CD4-positive, alpha-beta T cell treated with Interleukin-1 beta for 1 hour (primary cell): ENCODE measurements at regions not wholly inside any gene's neighbourhood (a gene's known extent, or its start where the extent isn't known, plus 50 kb on each side); places are given as distances from the start of the nearest gene placed in this dataset.

Source experiments
- DNase-seq, 2 donors: peaks; one replicate each; pipeline ENCODE4 v3.0.0-alpha.2; 2020 to 2022

DNA sequence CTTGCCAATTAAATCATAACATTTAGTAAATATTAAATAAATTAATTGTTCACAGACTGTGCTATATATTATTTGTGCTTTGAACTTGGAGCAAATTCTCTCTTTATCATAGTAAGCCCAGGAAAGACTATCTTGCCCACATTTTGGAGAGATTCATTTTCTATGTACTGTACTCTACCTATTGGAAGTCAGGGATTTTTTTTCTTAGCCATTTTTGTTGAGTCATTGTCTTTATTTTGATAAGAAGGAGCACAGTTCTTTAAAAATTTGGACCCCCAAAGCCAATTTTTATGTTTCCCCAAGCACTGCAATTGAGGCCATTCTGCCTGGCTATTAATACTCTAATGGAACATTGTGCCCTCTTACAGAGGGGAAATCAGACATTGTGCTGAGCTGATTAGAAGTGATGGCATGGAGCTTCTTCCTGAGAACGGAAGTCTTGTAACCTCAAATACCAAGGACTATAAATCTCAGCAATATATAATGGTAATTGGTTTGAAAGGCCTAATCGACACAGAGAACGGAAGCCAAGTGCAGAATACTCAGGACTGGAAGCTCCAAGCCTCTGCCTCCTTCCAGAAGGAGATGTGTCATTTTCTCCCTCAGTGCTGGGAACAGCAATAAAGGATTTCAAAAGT, 188.8 kb upstream of the PAPPA start:
- DNase-seq = no peak

DNA sequence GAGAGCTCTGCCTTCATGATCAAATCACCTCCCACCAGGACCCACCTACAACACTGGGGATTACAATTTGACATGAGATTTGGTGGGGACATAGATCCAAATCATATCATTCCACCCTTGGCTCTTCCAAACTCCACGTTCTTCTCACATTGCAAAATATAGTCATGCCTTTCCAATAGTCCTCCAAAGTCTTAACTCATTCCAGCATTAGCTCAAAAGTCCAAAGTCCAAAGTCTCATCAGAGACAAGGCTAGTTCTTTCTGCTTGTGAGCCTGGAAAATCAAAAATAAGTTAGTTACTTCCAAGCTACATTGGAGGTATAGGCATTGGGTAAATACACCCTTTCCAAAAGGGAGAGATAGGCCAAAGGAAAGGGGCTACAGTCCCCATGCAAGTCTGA, 186.9 kb upstream of the PAPPA start:
- DNase-seq = no peak

DNA sequence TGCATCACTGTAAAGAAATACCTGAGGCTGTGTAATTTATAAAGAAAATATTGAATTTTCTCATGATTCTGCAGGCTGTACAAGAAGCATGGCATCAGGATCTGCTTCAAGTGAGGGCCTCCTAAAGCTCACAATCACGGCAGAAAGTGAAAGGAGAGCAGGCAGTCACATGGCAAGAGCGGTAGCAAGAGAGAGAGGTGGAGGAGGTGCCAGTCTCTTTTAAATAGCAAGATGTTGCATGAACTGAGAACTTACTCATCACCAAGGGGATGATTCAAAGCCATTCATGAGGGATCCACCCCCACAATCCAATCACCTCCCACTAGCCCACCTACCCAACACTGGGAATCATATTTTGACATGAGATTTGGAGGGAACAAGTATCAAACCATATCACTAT, 184.5 kb upstream of the PAPPA start:
- DNase-seq = no peak

DNA sequence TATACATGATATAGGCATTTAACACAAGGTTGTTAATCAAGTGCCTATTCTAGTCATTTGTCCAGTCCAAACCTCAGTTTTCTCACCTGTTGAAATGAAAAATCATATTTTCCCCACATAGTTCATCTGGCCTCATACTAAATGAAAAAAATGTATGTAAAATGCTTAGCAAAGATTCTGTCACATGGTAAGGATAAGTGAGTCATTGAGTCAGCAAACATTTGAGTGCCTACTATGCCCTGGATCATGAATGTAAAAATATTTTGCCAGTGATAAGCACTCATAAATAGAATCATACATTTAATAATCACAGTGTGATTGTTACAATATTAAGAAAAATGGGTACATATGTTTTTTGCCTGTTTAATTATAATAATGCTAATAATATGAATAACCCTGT, 181.2 kb upstream of the PAPPA start:
- DNase-seq = no peak

DNA sequence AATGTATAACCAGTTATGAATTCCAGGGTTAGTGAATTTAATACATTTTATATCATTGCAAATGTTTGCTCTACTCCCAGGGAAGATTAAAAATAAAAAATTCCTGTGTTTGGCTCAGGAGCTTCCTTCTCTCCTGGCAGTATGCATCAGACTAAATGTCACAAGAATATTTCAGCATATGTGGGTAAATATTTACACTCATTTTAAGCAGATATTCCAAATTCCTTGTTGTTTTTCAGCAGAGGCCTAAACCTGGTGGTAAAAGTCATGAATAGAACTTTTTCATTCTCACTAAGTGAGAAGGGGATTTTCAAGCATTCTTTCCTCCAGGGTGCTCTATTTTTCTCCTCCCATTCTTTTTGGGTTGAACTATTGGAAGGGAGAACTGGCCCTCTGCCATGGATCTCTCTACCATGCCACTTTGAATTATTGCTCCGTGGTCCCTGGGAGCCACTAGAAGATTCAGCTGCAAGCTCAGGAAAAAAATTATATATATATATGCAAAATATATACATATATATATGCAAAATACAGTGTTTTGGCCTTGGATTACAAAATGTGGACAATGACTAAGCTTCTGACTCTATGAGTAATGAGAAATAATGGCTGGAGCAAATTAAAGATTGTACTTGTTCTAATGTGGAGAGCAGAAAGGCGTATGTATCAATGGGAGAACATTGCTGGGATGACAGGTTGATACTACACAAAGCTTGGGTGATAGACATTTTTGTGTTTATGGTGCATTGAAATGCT, 180.6 kb upstream of the PAPPA start:
- DNase-seq = no peak

DNA sequence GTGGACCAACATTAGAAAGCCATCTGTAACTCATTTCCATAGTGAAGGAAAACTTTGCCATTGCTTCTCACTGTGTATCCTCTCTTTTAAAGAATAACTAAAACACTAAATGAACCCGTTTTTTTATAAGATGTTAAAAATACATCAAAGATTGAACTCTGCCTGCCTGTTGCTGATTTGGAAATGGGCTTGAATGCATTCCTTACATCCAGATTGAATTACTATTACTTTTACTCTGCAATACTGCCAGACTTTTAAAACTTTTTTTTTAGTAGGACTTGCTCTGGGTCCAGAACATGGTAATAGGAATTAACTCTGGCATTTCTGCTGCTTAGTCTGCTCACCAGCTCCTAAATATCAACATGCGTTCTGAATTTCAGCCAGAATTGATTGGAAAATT, 176.8 kb upstream of the PAPPA start:
- no peak for DNase-seq

DNA sequence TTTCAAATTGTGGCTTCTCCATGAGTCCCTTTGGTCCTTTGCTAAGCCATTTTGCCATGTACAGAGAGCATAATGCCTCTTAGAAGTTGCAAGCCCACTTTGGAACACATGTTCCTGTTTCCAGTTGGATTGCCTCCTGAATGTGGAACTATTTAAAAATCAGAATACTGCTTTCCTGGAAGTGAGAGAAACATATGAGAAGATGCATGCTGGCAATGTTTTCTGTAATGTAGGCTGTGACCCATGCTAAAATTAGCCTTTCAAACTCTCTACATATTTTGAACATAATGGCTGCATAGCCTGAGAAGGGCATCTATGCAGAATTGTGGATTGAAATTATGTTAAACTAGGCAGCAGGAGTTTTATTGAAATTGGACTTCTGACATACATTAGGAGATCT, 175.5 kb upstream of the PAPPA start:
- DNase-seq = no peak

DNA sequence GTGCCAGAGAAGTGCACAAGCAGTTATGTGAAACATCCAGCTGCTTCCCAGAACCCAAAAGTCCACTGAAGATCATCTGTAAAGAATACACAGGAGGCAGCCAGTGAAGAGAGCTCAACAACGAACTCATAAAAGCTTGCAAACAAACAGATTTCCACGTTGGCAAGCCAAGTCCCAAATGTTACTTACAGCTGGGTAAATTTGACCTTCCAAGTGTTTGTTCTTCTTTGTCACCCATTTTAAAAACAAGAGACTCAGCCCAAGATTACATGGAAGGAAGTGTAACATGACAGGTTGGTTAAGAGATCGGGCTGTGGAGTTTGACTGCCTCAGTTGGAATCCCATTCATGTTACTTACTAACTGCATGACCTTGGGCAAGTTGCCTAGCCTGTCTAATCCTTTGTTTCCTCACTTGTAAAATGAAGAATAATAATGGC, 174.9 kb upstream of the PAPPA start:
- DNase-seq = no peak

DNA sequence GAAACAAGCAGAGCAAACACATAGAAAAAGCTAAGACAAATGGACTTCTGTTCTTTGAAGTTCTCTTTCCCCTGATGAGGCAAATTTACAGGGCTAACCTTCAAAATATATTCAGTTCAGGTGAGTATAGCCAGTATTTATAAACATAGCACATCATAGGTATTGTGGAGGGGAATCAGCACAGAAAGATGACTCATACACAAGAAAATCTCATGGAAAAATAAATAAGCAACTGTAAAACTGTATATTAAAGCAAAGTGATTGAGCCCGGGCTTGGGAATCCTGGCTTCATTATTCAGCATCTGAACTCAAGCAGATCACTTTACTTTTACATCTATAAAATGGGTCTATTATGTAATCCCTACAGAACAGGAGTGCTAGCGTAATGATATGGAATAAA, 173.5 kb upstream of the PAPPA start:
- no peak for DNase-seq

DNA sequence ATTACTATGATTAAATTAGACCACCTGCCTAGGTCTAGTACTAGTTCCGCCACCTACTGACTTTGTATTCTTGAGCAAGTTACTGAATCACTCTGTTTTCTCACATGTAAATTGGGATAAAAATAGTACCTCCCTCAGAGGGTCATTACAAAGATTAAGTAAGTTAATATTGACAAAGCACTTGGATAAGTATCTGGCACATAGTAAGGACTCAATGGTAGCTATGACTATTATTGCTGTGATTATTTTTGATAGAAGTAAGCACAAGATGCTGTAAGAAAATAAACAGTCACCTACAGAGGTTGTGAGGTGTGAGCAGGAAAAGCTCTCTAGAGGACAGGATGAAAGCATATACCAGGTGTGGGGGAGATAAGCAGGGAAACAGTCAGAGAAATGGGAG, 173.1 kb upstream of the PAPPA start:
- DNase-seq = no peak

DNA sequence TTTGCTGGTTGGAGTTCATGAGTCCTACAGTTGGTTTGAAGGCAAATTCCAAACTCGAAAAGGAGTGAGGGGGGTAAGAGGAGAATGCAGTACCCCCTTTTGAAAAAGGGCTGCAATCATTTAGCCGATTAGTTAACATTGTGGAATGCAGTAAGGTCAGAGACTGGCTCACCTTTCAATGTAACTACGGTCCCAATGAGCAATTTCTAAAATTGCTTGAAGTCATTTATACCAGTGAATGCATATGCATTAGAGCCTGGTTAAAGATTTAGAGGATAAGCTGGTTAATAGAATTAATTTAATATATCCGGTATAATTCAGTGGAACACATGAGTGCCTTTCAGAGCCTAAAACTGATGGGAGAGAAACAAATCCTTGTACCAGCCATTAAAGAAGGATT, 172.6 kb upstream of the PAPPA start:
- no peak for DNase-seq

DNA sequence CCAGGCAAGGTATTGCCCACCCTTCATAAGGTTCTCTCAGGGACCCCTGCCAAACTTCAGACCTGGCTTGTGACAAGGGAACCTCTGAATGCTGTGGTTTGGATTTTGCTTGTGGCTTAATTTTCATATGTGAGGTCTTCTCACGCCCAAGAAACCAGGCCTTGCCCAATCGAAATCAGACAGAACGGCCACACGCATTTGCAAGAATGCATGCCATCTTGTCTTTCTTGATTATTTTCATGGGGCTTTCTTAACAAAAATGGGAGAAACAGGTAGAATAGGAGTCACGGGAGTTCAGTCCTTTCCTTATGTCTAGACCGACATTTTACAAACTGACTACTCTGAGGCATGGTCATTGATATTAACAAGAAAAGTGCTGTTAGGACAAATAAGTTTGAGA, 170.2 kb upstream of the PAPPA start:
- no peak for DNase-seq

DNA sequence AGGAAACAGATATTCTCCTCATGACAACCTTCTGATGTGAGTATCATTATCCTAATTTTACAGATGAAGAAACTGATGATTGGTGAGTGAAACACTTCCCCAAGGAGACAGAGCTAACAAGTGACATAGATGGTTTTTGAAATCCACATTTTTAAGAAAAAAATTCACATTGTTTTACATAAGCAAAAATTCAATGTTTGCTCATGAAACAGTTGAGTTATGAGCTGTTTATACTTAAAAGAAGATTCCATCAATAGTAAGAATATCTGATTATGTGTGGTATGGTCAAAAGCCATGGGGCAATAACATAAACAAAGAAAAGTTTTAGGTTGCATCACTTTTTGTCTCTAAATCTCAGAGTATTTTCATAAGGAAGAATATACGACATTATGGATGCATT, 167.9 kb upstream of the PAPPA start:
- no peak for DNase-seq

DNA sequence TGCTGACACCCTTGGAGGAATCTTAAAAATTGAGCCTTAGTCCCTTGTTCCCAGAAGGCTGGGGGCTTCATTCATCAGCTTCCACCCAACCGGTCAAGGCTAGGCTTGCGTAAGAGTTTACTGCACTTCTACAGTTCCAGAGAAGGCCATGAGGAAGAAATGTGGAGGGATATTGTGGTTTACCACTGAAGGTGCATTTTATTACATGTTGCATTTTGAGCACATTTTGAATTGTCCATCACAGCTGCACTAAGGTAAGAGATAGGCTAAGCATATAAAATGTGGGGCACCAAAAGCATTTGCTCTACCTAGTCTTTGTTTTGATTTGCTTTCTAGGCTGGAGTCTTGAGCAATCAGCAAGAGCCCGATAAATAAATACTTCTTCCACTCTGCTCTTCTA, 167.1 kb upstream of the PAPPA start:
- no peak for DNase-seq

DNA sequence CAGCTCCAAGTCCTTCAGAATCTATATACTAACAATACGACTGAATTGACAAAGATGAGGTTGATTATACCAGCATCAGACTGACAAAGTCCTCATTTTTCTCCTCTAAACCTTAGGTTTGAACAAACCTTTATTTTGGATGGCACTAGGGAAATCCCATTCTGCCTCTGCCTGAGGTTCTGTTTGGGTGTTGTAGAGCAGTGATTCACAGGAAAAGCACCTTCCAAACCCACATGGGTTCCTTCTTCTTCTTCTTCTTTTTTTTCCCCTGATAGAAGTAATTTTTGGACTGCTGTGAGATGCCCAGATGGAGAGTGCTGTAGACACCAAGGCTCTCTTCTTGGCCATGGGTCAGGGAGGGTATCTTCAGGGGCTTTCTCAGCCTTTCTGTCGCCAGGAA, 164.9 kb upstream of the PAPPA start:
- no peak for DNase-seq

DNA sequence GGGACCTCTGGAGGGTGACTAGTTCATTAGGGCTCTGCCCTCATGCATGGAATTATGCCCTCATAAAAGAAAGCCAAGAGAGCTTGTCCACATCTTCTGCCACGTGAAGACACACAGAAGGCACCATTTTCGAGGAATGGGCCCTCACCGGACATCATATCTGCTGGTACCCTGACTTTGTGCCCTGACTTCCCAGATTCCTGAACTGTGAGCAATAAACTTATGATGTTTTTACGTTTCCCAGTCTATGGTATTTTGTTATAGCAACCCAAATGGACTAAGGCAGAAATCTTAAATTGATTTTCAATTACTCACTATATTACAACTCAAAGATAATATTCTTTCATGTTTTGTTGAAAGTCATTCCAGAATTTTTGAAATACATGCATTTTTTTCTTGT, 163.8 kb upstream of the PAPPA start:
- no peak for DNase-seq

DNA sequence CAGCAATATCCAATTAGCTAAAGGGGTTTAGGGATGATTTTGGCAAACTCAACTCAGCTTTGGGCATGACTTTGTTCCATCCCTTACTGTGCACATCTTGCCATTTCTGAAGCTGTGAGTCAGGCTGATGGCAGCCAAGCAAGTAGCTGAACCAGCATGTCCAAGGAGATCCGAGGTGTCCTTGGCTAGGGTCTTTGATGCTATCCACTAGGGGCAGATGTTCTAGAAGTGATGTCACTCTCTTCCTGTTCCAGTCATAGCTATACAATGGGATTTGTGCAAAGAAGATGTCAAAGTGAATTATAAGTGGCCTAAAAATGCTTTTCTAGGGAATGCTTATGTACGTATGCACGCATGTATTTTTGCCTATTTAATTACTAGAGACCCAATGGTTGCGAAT, 160.8 kb upstream of the PAPPA start:
- no peak for DNase-seq

DNA sequence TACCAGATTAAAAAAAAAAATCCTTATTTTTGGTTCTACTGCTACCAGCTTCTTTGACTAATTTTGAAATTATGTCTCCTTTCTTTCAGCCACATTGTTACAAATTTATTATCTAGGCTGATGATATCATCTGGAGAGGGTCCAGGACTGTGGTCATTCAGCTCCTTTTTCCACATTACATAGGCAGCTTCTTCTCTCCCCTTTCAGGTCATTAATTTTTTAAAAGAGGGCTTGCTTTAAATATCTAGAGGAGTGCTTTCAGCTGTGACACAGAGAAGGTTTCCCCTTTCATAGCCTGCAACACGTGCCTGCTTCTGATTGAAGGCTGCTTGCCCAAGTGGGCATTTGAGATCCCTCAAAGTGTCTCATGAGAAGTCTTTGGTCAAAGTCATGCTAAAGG, 155.7 kb upstream of the PAPPA start:
- no peak for DNase-seq

DNA sequence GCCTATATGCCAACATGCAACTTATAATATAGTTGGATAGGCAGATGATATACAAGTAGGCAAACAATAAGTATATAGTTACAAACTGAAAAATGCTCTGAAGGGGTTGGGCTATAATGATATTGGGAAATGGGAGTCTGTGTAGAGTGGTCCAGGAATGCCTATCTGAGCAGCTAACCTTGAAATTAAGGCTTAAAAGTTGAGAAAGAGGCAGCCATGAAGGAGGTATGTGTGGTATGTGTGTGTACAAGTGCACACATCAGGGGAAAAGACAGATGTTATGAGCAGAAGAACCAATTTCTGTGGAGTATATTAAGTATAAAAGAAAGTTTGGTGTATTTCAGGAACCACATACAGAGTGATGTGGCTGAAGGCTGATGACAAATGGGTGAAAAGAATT, 154.9 kb upstream of the PAPPA start:
- no peak for DNase-seq

DNA sequence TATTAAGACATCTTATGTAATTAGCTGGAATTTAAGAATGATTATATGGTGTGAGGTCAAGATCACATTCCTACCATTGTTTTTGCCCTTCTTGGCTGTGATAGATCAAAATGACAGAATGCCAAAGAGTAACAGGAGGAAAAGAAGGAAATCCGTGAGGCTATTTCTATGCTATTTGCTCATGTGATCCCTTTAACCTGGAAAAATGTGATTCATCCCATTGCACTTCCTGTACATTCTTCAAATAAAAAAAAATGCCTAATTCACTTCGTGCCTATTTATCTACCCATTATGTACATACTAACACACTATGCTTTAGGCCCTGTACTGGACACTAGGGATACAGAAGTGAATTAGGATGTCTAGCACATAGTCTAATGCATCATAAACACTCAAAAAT, 154.1 kb upstream of the PAPPA start:
- DNase-seq = no peak

DNA sequence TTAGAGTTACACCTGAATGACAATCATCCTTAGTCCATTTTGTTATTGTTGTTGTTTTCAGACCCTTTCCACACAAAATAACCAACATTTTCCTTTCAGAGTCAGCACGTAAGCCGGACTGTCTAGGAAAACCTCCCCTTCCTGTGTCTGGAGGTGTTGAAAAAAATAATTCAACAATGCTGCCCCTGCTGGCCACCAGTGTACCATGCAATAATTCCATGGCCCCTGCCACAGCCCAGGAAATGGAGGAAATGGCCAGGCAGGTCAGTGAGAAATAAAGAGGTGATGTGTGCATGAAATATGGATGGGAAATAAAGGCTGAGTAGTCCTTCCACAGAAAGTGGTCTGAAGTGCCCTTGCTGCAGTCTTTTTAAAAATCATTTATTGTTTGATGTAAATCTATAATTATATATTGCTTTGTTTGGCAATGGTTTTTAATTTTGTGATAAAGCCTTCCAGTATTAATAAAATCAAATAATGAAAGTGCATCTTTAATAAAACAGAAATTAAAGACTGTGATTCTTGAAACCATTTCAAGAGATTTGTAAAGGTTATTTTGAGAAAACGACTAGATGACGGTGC, 152.8 kb upstream of the PAPPA start:
- DNase-seq = no peak

DNA sequence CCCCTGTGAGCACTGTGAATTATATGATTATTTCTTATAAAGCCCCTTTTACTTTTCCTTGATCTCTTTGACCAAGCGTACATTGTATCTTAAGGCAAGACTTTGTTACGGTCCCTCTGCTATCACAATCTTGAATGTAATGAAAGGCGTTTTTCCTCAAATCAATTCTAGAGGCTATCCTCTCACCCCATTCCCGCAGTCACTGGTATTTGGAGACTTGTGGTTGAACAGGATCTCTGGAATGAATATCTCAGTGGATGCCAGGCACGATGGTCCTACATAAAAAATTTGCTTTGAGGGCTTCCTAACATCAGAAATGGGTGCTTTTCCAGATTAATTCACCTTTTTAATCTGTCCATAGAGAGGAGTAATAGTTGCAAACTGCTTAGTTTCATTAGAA, 151.4 kb upstream of the PAPPA start:
- no peak for DNase-seq

DNA sequence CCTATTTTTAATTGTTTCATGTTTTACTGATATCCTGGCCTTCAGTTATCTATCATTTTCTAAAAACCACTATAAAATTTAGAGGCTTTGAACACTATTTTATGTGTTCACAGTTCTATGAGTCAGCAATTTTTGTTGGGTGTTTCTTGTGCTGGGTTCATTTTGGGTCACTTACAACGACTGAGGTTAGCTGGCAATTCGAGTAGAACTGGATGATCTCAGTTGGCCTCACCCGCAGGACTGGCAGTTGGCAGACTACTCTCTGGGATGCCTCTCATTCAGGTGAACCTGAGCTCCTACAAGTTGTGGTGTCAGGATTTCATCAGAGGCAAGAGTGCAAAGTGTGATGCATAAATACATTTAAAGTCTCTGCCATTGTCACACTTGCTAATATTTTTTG, 151.0 kb upstream of the PAPPA start:
- DNase-seq = no peak

DNA sequence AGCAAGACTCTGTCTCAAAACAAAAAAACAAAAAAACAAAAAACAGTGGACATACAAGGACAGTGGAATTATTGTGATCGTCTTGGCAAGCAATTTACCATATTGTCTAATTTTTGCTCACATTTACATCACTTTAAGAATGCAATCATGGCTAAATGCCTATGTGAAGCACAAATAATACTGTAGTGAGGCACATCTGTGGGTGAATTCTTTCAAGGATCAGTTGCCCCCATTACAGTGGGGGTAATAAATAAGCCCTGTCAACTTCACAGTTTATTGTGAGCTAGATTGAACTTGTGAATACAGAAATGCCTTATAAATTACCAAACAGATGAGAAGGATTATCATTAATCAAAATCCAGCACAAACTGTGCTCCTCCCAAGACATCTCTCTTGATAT, 150.2 kb upstream of the PAPPA start:
- DNase-seq = no peak

DNA sequence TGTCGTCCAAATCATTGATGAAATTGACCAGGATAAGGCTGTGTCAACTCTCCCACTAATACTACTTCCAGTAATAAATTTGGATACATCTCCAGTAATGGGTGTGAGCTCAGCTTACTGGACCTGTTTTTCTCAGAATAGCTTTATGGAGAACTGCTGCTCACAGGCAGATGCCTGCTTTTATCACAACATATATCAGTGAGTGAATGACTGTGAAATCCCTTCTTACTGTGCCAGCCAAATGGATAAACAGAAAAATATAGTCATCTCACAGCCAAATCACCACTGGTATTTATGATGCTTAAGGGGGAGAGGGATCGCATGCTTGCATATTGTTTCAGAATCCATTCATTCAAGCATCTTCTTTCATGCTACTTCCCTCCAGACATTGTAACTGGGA, 148.4 kb upstream of the PAPPA start:
- no peak for DNase-seq
